HepG2 (cell line): ENCODE measurements at regions not wholly inside any gene's neighbourhood (a gene's known extent, or its start where the extent isn't known, plus 50 kb on each side); places are given as distances from the start of the nearest gene placed in this dataset.

Experiments
- ATAC-seq: fragments of 200-7000 bp; cut with Tn5 transposase; 3 replicates; pipeline ENCODE4 v1.9.1; 2020; ENCODE audit warnings: mild to moderate bottlenecking, moderate library complexity
- BruUV-seq: library from RNA; stranded (reverse); fragments of 400-500 nt; replicated peaks from 2 replicates; lab custom pipeline; 2021; lab: Mats Ljungman, UMichigan
- CTCF ChIA-PET: fragments of 300-600 bp; formaldehyde crosslinking; extraction: SDS; loops from one replicate; lab custom pipeline; 2021; ENCODE audit warnings: low total read pairs, inconsistent platforms, low intra/inter-chr PET ratio; lab: Yijun Ruan, JAX
- POLR2A ChIA-PET: fragments of 350-600 bp; sonication (Branson Sonifier 250); formaldehyde crosslinking; loops from one replicate; lab custom pipeline; 2020; ENCODE audit warnings: antibody characterized with exemption, inconsistent platforms; lab: Yijun Ruan, JAX
- DNase-seq: peaks from one replicate; pipeline ENCODE4 v3.0.0-alpha.2; 2015; ENCODE audit warnings: low spot score
- FAIRE-seq: peaks from 3 replicates; lab custom pipeline; 2011; peaks lifted over from hg19 to GRCh38; lab: Jason Lieb, UNC
- H2AFZ ChIP-seq: one replicate; pipeline ENCODE4 v1.6.1; 2011; ENCODE audit warnings: low read length, inconsistent platforms
- H3K27ac ChIP-seq: fragments of 300-600 bp; 3 replicates; pipeline ENCODE4 v1.8.0; 2011; ENCODE audit warnings: mixed run types, mild to moderate bottlenecking, mixed read lengths, low read length, inconsistent platforms; ENCODE audit not compliant: insufficient read depth; ENCODE audit errors: extremely low read length
- H3K27me3 ChIP-seq, 2 experiments: fragments of 200-600 bp in 1 of 2; 2 replicates in 1 of 2; 3 replicates in 1 of 2; pipeline versions ENCODE4 v1.6.0 to v1.8.0; 2011; ENCODE audit warnings: low read length in 2 of 2, mild to moderate bottlenecking in 2 of 2, moderate library complexity in 2 of 2, inconsistent platforms in 1 of 2; ENCODE audit not compliant: insufficient read depth in 2 of 2, control insufficient read depth in 1 of 2
- H3K36me3 ChIP-seq, 2 experiments: fragments of 200-600 bp in 1 of 2; replicated peaks in 1 of 2; 2 replicates in 1 of 2; 3 replicates in 1 of 2; pipeline versions ENCODE4 v1.5.1 to v1.8.0; 2011; ENCODE audit warnings: low read length in 2 of 2, inconsistent platforms in 1 of 2; ENCODE audit not compliant: insufficient read depth in 2 of 2, control insufficient read depth in 1 of 2
- H3K4me1 ChIP-seq: 2 replicates; pipeline ENCODE4 v1.5.1; 2012; ENCODE audit warnings: low read length, inconsistent platforms; ENCODE audit not compliant: insufficient read depth
- H3K4me2 ChIP-seq: 2 replicates; pipeline ENCODE4 v1.6.0; 2011; ENCODE audit warnings: low read depth, low read length, inconsistent platforms
- H3K4me3 ChIP-seq, 3 experiments: fragments of 200-600 bp in 1 of 3; sonication (generic), shearing (Covaris generic) in 1 of 3; replicated peaks in 1 of 3; 2 replicates each; pipeline ENCODE4 v1.5.1; 2011 to 2016; ENCODE audit warnings: low read length in 3 of 3, inconsistent platforms in 2 of 3, low read depth in 2 of 3, mild to moderate bottlenecking in 2 of 3, control low read depth in 1 of 3, mixed read lengths in 1 of 3; ENCODE audit not compliant: insufficient read depth in 1 of 3
- H3K79me2 ChIP-seq: one replicate; pipeline ENCODE4 v1.6.1; 2011; ENCODE audit warnings: low read length, inconsistent platforms; ENCODE audit not compliant: insufficient read depth
- H3K9ac ChIP-seq: 2 replicates; pipeline ENCODE4 v1.6.0; 2011; ENCODE audit warnings: mild to moderate bottlenecking, low read depth, low read length, inconsistent platforms; ENCODE audit not compliant: insufficient read depth
- H3K9me3 ChIP-seq: 2 replicates; pipeline ENCODE4 v1.5.1; 2012; ENCODE audit warnings: mild to moderate bottlenecking, low read length
- H4K20me1 ChIP-seq: 2 replicates; pipeline ENCODE4 v1.6.0; 2011; ENCODE audit warnings: inconsistent platforms, mild to moderate bottlenecking, low read length, moderate library complexity; ENCODE audit not compliant: insufficient read depth
- BORCS8-MEF2B ChIP-seq: sonication (generic); formaldehyde crosslinking; IDR thresholded peaks from 2 replicates; pipeline ENCODE4 v1.8.0; 2022; ENCODE audit warnings: mild to moderate bottlenecking, missing genetic modification reagents
- CCDC6 ChIP-seq: sonication (generic); formaldehyde crosslinking; IDR thresholded peaks from 2 replicates; pipeline ENCODE4 v1.8.1; 2022; ENCODE audit warnings: mild to moderate bottlenecking, missing genetic modification reagents, moderate library complexity
- IRF2 ChIP-seq: IDR thresholded peaks from 2 replicates; pipeline ENCODE4 v1.6.1; 2018; ENCODE audit warnings: missing genetic modification reagents, missing compliant biosample characterization
- MED13 ChIP-seq: sonication (generic); formaldehyde crosslinking; IDR thresholded peaks from 2 replicates; pipeline ENCODE4 v1.5.0; 2020; ENCODE audit warnings: missing genetic modification reagents
- NR2F6 ChIP-seq, 2 experiments: IDR thresholded peaks; 2 replicates each; pipeline ENCODE4 v1.6.1; 2016; ENCODE audit warnings: antibody characterized with exemption in 1 of 2, mild to moderate bottlenecking in 1 of 2
- SP1 ChIP-seq, 2 experiments: fragments of 450-650 bp in 1 of 2; sonication (generic) in 1 of 2; formaldehyde crosslinking in 1 of 2; IDR thresholded peaks; 2 replicates each; pipeline versions ENCODE4 v1.4.0 to v1.6.1; 2016 to 2020; ENCODE audit warnings: missing genetic modification reagents in 1 of 2
- ZIK1 ChIP-seq: sonication (generic); formaldehyde crosslinking; IDR thresholded peaks from 2 replicates; pipeline ENCODE4 v1.5.0; 2020; ENCODE audit warnings: mild to moderate bottlenecking, low read depth, missing genetic modification reagents, borderline replicate concordance
- ZNF501 ChIP-seq: sonication (generic); formaldehyde crosslinking; IDR thresholded peaks from 2 replicates; pipeline ENCODE4 v1.5.1; 2020; ENCODE audit warnings: mild to moderate bottlenecking, moderate library complexity, missing genetic modification reagents
- ZNF615 ChIP-seq: sonication (generic); formaldehyde crosslinking; IDR thresholded peaks from 2 replicates; pipeline ENCODE4 v1.5.0; 2020; ENCODE audit warnings: mild to moderate bottlenecking, missing genetic modification reagents, borderline replicate concordance
- ZNF772 ChIP-seq: sonication (generic); formaldehyde crosslinking; IDR thresholded peaks from 2 replicates; pipeline ENCODE4 v1.5.0; 2020; ENCODE audit warnings: mild to moderate bottlenecking, missing genetic modification reagents
- ZNF792 ChIP-seq: IDR thresholded peaks from 2 replicates; pipeline ENCODE4 v1.6.1; 2016
- ZSCAN21 ChIP-seq: sonication (generic); formaldehyde crosslinking; IDR thresholded peaks from 2 replicates; pipeline ENCODE4 v1.8.0; 2022; ENCODE audit warnings: mild to moderate bottlenecking, missing genetic modification reagents, moderate library complexity, borderline replicate concordance
- in situ Hi-C: cut with HindIII; loops from 2 replicates; pipeline ENCODE4 v1.10.0; 2017; ENCODE audit warnings: low pct_unique_long_range_greater_than_20kb; ENCODE audit not compliant: extremely low pct_ligation_motif_present
- intact Hi-C: fragments of 100-400 bp; cut with micrococcal nuclease; formaldehyde crosslinking; loops from one replicate; pipeline ENCODE4 v1.10.0; 2022; ENCODE audit not compliant: unreplicated experiment
- TF ChIP-seq, protein P1 (sequence below): sonication (generic); formaldehyde crosslinking; IDR thresholded peaks from 2 replicates; pipeline ENCODE4 v1.4.0; 2020; ENCODE audit warnings: mild to moderate bottlenecking, missing genetic modification reagents
- TF ChIP-seq, protein P2 (sequence below): IDR thresholded peaks from 2 replicates; pipeline ENCODE4 v1.6.1; 2016; ENCODE audit warnings: missing compliant biosample characterization, missing genetic modification reagents, borderline replicate concordance
- TF ChIP-seq, protein P3 (sequence below): sonication (generic); formaldehyde crosslinking; IDR thresholded peaks from 2 replicates; pipeline ENCODE4 v1.8.1; 2023; ENCODE audit warnings: missing genetic modification reagents, inconsistent platforms, borderline replicate concordance

DNA sequence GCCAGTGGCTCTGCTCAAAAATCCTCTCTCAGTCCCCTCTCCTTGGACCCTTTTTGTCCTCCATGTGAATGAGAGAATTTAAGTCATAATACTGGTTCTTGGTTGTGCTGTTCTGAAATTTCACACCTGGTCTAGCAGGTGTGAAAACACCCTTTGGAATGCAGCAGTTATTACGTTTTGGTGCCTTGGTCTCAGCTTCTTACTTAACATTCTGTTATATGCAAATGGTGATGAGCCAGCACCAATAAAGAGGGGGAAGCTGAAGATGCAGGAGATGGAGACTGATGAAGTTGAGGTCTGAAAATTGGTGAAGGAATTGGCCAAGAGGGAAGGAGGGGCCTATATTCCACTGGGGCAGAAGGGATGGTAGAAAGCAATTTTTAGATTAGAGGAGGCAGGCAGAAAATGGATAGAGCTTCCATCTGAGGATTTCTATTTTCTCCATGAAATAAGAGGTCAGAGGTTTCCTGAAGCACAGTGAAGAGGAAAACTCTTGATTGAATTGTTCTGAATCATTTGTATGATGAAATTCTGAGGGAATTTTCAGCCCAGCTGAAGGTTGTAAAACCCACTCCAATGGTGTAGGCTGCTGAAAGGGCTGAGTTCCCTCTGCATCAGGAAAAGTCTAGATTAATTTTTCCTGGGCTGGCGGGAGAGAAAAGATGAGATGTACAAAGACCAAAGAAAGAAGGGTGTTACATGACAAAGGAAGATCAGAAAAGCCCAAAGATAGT, 94.0 kb upstream of the FAM180A start (continued):
- TF ChIP-seq NR2F6 (IDR thresholded peaks at IDR 0.05) (no peak), NR2F6 (CRISPR knock-in tag; IDR thresholded peaks at IDR 0.05) (no peak), ZNF792 (CRISPR knock-in tag) (no peak), IRF2 (no peak), ZNF615 (CRISPR knock-in tag) (no peak), BORCS8-MEF2B (CRISPR knock-in tag) (no peak)
- TF ChIP-seq, protein P1, sequence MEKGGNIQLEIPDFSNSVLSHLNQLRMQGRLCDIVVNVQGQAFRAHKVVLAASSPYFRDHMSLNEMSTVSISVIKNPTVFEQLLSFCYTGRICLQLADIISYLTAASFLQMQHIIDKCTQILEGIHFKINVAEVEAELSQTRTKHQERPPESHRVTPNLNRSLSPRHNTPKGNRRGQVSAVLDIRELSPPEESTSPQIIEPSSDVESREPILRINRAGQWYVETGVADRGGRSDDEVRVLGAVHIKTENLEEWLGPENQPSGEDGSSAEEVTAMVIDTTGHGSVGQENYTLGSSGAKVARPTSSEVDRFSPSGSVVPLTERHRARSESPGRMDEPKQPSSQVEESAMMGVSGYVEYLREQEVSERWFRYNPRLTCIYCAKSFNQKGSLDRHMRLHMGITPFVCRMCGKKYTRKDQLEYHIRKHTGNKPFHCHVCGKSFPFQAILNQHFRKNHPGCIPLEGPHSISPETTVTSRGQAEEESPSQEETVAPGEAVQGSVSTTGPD (CRISPR knock-in tag), result no peak
- TF ChIP-seq, protein P2, sequence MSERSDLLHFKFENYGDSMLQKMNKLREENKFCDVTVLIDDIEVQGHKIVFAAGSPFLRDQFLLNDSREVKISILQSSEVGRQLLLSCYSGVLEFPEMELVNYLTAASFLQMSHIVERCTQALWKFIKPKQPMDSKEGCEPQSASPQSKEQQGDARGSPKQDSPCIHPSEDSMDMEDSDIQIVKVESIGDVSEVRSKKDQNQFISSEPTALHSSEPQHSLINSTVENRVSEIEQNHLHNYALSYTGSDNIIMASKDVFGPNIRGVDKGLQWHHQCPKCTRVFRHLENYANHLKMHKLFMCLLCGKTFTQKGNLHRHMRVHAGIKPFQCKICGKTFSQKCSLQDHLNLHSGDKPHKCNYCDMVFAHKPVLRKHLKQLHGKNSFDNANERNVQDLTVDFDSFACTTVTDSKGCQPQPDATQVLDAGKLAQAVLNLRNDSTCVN (CRISPR knock-in tag), result no peak

DNA sequence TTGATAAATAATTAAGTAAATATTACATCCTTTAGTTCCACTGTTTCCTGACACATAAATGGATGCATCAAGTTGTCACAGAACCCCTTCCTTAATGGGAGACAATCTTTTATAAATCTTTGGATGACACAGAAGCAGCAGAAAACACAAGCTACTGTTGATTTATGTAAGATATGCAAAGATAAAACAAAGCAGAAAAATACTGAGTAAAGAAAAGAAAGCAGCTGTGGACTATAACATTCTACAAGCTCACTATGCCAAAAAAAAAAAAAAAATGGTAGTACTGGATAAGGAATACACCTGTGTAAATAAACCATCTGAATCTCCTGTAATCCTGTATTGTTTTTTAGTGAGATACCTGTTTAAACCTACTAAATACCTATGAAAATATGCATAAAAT, 92.0 kb upstream of the FAM180A start:
- H3K27me3 ChIP-seq, result peaks cover 0 to 6% of the 10 kb centered on the region in 2 experiments; a peak in 1 of 5 replicates
- in situ Hi-C loops, result no loop called here
- H3K4me3 ChIP-seq, result no peak overlapping the region
- POLR2A ChIA-PET, result no interaction called here
- no peaks in the 10 kb centered on the region for H3K79me2 ChIP-seq
- H3K27ac ChIP-seq, result no peak overlapping the region
- no peaks in the 10 kb centered on the region for H4K20me1 ChIP-seq
- H2AFZ ChIP-seq, result no peak overlapping the region
- no peak overlapping the region for H3K9ac ChIP-seq
- no peak for DNase-seq
- no peak for FAIRE-seq
- H3K4me1 ChIP-seq, result no peaks in the 10 kb centered on the region
- H3K9me3 ChIP-seq, result no peaks in the 10 kb centered on the region
- no TSS peak for BruUV-seq
- H3K4me2 ChIP-seq, result no peak overlapping the region
- no peak for ATAC-seq
- no peak for TF ChIP-seq ZIK1 (CRISPR knock-in tag)
- TF ChIP-seq CCDC6 (CRISPR knock-in tag), result no peak
- no peak for TF ChIP-seq MED13
- TF ChIP-seq ZNF772 (CRISPR knock-in tag), result no peak
- TF ChIP-seq, protein P3, sequence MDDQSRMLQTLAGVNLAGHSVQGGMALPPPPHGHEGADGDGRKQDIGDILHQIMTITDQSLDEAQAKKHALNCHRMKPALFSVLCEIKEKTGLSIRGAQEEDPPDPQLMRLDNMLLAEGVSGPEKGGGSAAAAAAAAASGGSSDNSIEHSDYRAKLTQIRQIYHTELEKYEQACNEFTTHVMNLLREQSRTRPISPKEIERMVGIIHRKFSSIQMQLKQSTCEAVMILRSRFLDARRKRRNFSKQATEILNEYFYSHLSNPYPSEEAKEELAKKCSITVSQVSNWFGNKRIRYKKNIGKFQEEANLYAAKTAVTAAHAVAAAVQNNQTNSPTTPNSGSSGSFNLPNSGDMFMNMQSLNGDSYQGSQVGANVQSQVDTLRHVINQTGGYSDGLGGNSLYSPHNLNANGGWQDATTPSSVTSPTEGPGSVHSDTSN (CRISPR knock-in tag), result no peak
- no peak for TF ChIP-seq ZSCAN21 (CRISPR knock-in tag)
- TF ChIP-seq SP1 (IDR thresholded peaks at IDR 0.05), result no peak
- TF ChIP-seq SP1 (CRISPR knock-in tag; IDR thresholded peaks at IDR 0.05), result no peak
- no peak for TF ChIP-seq ZNF501 (CRISPR knock-in tag)
- intact Hi-C loops, result no loop called here
- CTCF ChIA-PET, result no interaction called here
- no peaks in the 10 kb centered on the region for H3K36me3 ChIP-seq
